Activated CD4-positive, alpha-beta T cell treated with anti-CD3 and anti-CD28 coated beads, Interleukin-2, amount 10 ng/mL, durations not matched to agents 24 days and 14 days (primary cell): ENCODE measurements at regions not wholly inside any gene's neighbourhood (a gene's known extent, or its start where the extent isn't known, plus 50 kb on each side); places are given as distances from the start of the nearest gene placed in this dataset.
"Not testable (repeated sequence)": the region's sequence is repeated elsewhere in the genome, so short reads cannot be mapped to it uniquely, and the experiment has no call there.

Source experiments
- DNase-seq: peaks from one replicate; pipeline ENCODE4 v3.0.0; 2022
- H3K27ac Mint-ChIP-seq: one replicate; pipeline ENCODE4 v1.8.0; 2022; ENCODE audit warnings: mild to moderate bottlenecking, mixed read lengths
- H3K27me3 Mint-ChIP-seq: one replicate; pipeline ENCODE4 v1.8.0; 2022; ENCODE audit warnings: mixed read lengths
- H3K36me3 Mint-ChIP-seq: one replicate; pipeline ENCODE4 v1.8.0; 2022; ENCODE audit warnings: low read depth, mild to moderate bottlenecking, mixed read lengths
- H3K4me1 Mint-ChIP-seq: one replicate; pipeline ENCODE4 v1.8.0; 2021; ENCODE audit warnings: mixed read lengths
- H3K4me3 Mint-ChIP-seq: one replicate; pipeline ENCODE4 v1.8.0; 2022; ENCODE audit warnings: mild to moderate bottlenecking, moderate library complexity, mixed read lengths
- H3K9me3 Mint-ChIP-seq: one replicate; pipeline ENCODE4 v1.8.0; 2021; ENCODE audit warnings: mixed read lengths
- intact Hi-C: fragments of 100-400 bp; cut with micrococcal nuclease; formaldehyde crosslinking; loops from one replicate; pipeline ENCODE4 v1.15.1; 2023

- Mint-ChIP-seq H3K36me3 (no peaks in the 10 kb centered on the region), H3K27me3 (no peaks in the 10 kb centered on the region), H3K4me3 (no peak overlapping the region), H3K27ac (no peak overlapping the region), H3K4me1 (no peaks in the 10 kb centered on the region), H3K9me3 (no peaks in the 10 kb centered on the region)
- no peak for DNase-seq
- intact Hi-C loops = no loop called here
Observed at GRCh38 chrX:25442499-25442898, 426.7 kb upstream of the ARX start.

DNA sequence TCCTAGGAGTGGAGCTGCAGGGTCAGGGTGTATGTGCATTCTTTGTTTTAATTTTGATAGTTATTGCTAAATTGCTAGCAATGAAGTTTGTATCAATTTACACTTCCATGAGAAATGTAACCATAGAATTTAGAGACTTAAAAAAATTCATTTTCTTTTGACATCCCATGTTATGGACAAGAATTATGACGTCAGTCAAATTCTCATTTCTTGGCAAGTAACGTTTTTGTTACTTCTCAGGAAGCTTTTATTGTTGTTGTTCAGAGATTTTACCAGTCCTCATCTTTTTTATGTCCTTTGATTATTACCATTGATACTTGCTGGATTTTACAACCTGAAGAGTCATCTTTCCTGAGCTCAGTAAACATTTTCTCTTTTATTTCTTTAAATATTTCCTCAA is 417.5 kb upstream of the ARX start:
- Mint-ChIP-seq H3K36me3 (no peaks in the 10 kb centered on the region), H3K4me3 (no peak overlapping the region), H3K27ac (no peak overlapping the region), H3K4me1 (no peaks in the 10 kb centered on the region), H3K27me3 (no peaks in the 10 kb centered on the region), H3K9me3 (no peaks in the 10 kb centered on the region)
- DNase-seq = no peak
- intact Hi-C loops = no loop called here

DNA sequence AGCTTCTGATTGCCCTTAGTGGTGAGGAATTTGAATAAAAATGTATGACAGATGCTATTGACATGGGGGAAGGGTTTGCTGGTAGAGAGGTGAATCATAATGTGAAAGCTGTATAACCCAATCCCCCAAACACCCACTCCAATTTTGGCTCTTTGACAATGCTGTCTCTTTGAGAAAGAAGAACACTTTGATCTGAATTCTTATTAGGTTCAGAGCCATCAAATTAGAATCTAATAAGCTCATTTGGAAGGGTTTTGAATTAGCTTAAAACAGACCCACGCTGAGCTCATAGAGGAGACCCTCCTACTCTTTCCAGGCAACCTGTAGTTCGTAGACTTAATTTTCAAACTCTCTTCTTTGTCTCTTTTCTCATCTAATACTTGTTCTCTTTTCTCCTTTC is 416.6 kb upstream of the ARX start:
- Mint-ChIP-seq H3K27me3 (no peaks in the 10 kb centered on the region), H3K4me3 (no peak overlapping the region), H3K27ac (no peak overlapping the region), H3K36me3 (no peaks in the 10 kb centered on the region), H3K4me1 (no peaks in the 10 kb centered on the region), H3K9me3 (no peaks in the 10 kb centered on the region)
- intact Hi-C loops = no loop called here
- no peak for DNase-seq

- H3K9me3 Mint-ChIP-seq = no peaks in the 10 kb centered on the region
- no peak overlapping the region for H3K4me3 Mint-ChIP-seq
- H3K4me1 Mint-ChIP-seq = no peaks in the 10 kb centered on the region
- no peaks in the 10 kb centered on the region for H3K36me3 Mint-ChIP-seq
- no peak for DNase-seq
- intact Hi-C loops = no loop called here
- no peak overlapping the region for H3K27ac Mint-ChIP-seq
- H3K27me3 Mint-ChIP-seq = no peaks in the 10 kb centered on the region
Observed at GRCh38 chrX:25427873-25428555, 412.2 kb upstream of the ARX start.

- H3K4me1 Mint-ChIP-seq, intact Hi-C loops, H3K9me3 Mint-ChIP-seq, H3K4me3 Mint-ChIP-seq, H3K36me3 Mint-ChIP-seq, DNase-seq, H3K27ac Mint-ChIP-seq, H3K27me3 Mint-ChIP-seq: not testable (repeated sequence)
Observed at GRCh38 chrX:25404163-25404562, 388.4 kb upstream of the ARX start.

DNA sequence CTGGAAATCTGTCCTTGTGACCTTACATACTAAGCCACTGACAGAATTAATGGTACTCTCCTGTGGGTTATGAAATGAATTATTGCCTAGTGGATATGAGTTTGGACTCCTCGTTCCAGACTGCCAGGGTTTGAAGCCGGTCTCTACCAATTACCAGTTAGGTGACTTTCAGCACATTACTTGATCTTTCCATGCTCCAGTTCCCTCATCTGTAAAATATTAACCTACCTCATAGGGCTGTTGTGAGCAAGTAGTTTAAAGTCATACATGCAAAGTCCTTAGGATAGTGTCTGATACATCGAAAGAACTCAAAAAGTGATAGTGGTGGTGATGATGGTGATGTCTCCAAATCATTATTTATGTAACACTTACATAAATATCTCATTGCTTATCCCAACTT is 373.5 kb upstream of the ARX start:
- Mint-ChIP-seq H3K9me3 (no peaks in the 10 kb centered on the region), H3K27ac (no peak overlapping the region), H3K36me3 (no peaks in the 10 kb centered on the region), H3K4me3 (no peak overlapping the region), H3K27me3 (no peaks in the 10 kb centered on the region), H3K4me1 (no peaks in the 10 kb centered on the region)
- no peak for DNase-seq
- intact Hi-C loops = no loop called here

DNA sequence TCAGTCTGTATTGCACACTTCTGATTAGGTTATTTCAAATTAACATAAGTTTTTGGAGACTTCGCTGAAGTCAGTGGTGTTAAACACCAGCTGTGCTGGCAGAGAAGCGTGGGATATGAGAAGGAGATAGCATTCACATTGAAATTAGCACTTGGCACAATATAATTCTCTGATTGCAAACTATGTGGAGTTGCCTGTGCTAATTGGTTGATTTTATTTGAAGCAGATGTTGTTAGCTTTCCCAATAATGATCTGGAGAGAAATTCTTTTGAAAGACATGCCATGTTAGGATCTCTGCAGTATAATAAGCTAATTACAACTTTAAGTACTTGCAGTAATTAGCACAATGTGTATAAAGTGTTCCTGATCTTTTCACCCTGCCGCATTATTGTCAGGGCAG is 367.4 kb upstream of the ARX start:
- Mint-ChIP-seq H3K9me3 (no peaks in the 10 kb centered on the region), H3K4me3 (no peak overlapping the region), H3K27ac (no peak overlapping the region), H3K36me3 (no peaks in the 10 kb centered on the region), H3K27me3 (no peaks in the 10 kb centered on the region), H3K4me1 (no peaks in the 10 kb centered on the region)
- DNase-seq = no peak
- intact Hi-C loops = no loop called here

DNA sequence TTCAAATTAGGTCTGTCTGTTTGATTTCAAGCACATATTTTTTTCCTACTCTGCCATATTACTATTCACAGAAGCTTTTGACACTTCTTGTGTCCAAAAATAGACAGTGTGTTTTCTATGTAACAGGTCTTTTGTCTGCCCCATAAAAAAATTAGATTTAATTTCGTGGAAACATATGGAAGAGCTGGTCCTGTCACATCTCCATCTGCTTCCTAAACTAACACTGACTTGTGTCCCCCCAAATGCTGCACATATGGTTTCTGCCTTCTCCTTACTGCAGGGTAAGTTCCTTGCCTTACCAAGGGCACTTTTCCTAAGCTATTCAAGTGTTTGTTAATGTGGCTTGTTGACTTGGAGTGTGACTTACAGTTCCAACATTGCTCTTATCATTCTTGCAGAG is 340.7 kb upstream of the ARX start:
- no peaks in the 10 kb centered on the region for H3K27me3 Mint-ChIP-seq
- intact Hi-C loops = no loop called here
- H3K4me1 Mint-ChIP-seq = no peaks in the 10 kb centered on the region
- no peak for DNase-seq
- H3K36me3 Mint-ChIP-seq = no peaks in the 10 kb centered on the region
- no peak overlapping the region for H3K27ac Mint-ChIP-seq
- H3K9me3 Mint-ChIP-seq = no peaks in the 10 kb centered on the region
- no peak overlapping the region for H3K4me3 Mint-ChIP-seq

- Mint-ChIP-seq H3K4me3 (no peak overlapping the region), H3K36me3 (no peaks in the 10 kb centered on the region), H3K27me3 (no peaks in the 10 kb centered on the region), H3K27ac (no peak overlapping the region), H3K4me1 (no peaks in the 10 kb centered on the region), H3K9me3 (no peaks in the 10 kb centered on the region)
- no peak for DNase-seq
- intact Hi-C loops = no loop called here
Observed at GRCh38 chrX:25344161-25344936, 328.6 kb upstream of the ARX start.

DNA sequence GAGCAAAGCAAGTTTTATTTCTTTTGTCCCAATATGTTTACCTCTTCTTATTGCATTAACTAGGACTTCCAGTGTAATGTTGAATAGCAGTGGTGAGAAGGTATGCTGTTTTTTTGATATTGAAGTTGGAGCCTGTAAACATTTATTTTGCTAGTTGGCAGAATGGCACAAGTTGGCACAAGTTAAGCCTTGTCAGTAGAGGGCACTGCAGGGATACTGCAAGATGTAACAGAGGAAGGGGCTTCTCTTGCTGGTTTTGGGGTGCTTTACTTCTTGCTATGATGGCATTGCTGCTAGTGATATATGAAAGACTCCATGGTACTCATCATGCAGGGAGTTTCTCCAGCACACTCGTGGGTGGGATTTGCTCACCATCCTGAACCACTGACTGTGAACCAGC is 327.3 kb upstream of the ARX start:
- DNase-seq = no peak
- H3K36me3 Mint-ChIP-seq = no peaks in the 10 kb centered on the region
- H3K4me1 Mint-ChIP-seq = no peaks in the 10 kb centered on the region
- no peaks in the 10 kb centered on the region for H3K9me3 Mint-ChIP-seq
- intact Hi-C loops = no loop called here
- H3K4me3 Mint-ChIP-seq = no peak overlapping the region
- H3K27me3 Mint-ChIP-seq = no peaks in the 10 kb centered on the region
- no peak overlapping the region for H3K27ac Mint-ChIP-seq

DNA sequence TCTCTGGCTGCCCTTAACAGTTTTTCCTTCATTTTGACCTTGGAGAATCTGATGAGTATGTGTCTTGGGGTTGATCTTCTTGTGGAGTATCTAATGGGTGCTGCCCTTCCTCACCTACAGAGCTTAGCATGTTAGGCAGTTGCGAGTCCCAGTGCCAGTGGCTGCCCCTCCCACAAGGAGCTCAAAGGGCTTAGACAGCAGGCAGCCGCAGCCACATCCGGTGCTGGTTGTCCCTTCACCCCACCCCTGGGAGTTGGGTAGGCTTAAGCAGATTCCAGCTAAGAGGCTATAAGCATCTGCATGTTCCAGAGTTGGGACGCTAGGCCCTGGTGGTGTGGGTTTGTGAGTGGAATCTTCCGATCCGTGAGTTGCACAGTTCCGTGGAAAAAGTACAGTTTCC is 322.1 kb upstream of the ARX start:
- Mint-ChIP-seq H3K27ac (no peak overlapping the region), H3K36me3 (no peaks in the 10 kb centered on the region), H3K4me3 (no peak overlapping the region), H3K4me1 (no peaks in the 10 kb centered on the region), H3K27me3 (no peaks in the 10 kb centered on the region), H3K9me3 (no peaks in the 10 kb centered on the region)
- intact Hi-C loops = no loop called here
- DNase-seq = no peak

- H3K36me3 Mint-ChIP-seq = no peaks in the 10 kb centered on the region
- no peaks in the 10 kb centered on the region for H3K4me1 Mint-ChIP-seq
- no peaks in the 10 kb centered on the region for H3K27me3 Mint-ChIP-seq
- DNase-seq = no peak
- no peaks in the 10 kb centered on the region for H3K9me3 Mint-ChIP-seq
- intact Hi-C loops = no loop called here
- no peak overlapping the region for H3K4me3 Mint-ChIP-seq
- no peak overlapping the region for H3K27ac Mint-ChIP-seq
Observed at GRCh38 chrX:25300994-25301393, 285.2 kb upstream of the ARX start.

GRCh38 chrX:25296850-25297249 is 281.1 kb upstream of the ARX start:
- H3K9me3 Mint-ChIP-seq = no peaks in the 10 kb centered on the region
- DNase-seq = no peak
- H3K36me3 Mint-ChIP-seq = no peaks in the 10 kb centered on the region
- intact Hi-C loops = no loop called here
- no peaks in the 10 kb centered on the region for H3K27me3 Mint-ChIP-seq
- no peak overlapping the region for H3K27ac Mint-ChIP-seq
- no peaks in the 10 kb centered on the region for H3K4me1 Mint-ChIP-seq
- H3K4me3 Mint-ChIP-seq = no peak overlapping the region

- DNase-seq = no peak
- no peaks in the 10 kb centered on the region for H3K27me3 Mint-ChIP-seq
- intact Hi-C loops = no loop called here
- H3K9me3 Mint-ChIP-seq = no peaks in the 10 kb centered on the region
- no peaks in the 10 kb centered on the region for H3K4me1 Mint-ChIP-seq
- no peak overlapping the region for H3K4me3 Mint-ChIP-seq
- no peaks in the 10 kb centered on the region for H3K36me3 Mint-ChIP-seq
- H3K27ac Mint-ChIP-seq = no peak overlapping the region
Observed at GRCh38 chrX:25295466-25295865, 279.7 kb upstream of the ARX start.

DNA sequence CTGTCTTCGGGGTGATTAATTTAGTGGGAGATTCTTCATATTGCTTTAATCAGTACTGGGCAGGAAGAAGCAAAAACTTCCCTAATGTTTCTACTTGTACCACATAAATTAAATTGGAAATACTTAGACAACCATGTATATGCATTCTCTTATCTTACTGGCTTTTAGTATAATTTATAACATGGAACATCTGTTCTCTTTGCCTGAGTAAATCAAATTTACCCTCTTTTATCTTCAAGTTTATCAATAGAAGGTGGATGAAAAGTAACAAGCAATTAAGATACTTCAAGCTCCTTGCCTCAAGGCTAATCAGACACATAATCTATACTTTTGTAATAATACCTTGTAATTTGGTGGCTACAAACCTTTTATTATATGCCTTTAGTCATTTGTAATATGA is 274.4 kb upstream of the ARX start:
- no peak for DNase-seq
- H3K4me1 Mint-ChIP-seq = no peaks in the 10 kb centered on the region

More for the DNA sequence above, 274.4 kb upstream of the ARX start:
- H3K27me3 Mint-ChIP-seq = no peaks in the 10 kb centered on the region
- no peaks in the 10 kb centered on the region for H3K9me3 Mint-ChIP-seq
- intact Hi-C loops = no loop called here
- H3K4me3 Mint-ChIP-seq = no peak overlapping the region
- no peak overlapping the region for H3K27ac Mint-ChIP-seq
- no peaks in the 10 kb centered on the region for H3K36me3 Mint-ChIP-seq
